SK-N-SH (cell line): ENCODE measurements at regions not wholly inside any gene's neighbourhood (a gene's known extent, or its start where the extent isn't known, plus 50 kb on each side); places are given as distances from the start of the nearest gene placed in this dataset.

ENCODE experiments used
- CTCF ChIA-PET: fragments of 300-600, 350-600 bp; formaldehyde crosslinking; extraction: SDS; loops from one replicate; lab custom pipeline; 2021; lab: Yijun Ruan, JAX
- POLR2A ChIA-PET: fragments of 350-600 bp; sonication (Branson Sonifier 250); formaldehyde crosslinking; extraction: SDS; loops from one replicate; lab custom pipeline; 2020; ENCODE audit warnings: antibody characterized with exemption, inconsistent platforms; lab: Yijun Ruan, JAX
- DNase-seq: peaks from one replicate; pipeline ENCODE4 v3.0.0; 2012
- H2AFZ ChIP-seq: fragments of 200-600 bp; sonication (generic); 2 replicates; pipeline ENCODE4 v1.8.1; 2016; ENCODE audit warnings: antibody characterized with exemption, mild to moderate bottlenecking, low read depth
- H3F3A ChIP-seq: fragments of 200-600 bp; sonication (generic); replicated peaks from 2 replicates; pipeline ENCODE3; 2016; ENCODE audit warnings: antibody characterized with exemption, mild to moderate bottlenecking; ENCODE audit not compliant: insufficient read depth
- H3K27ac ChIP-seq, 2 experiments: fragments of 200-500 bp in 1 of 2; fragments of 200-600 bp in 1 of 2; sonication (Bioruptor generic) in 1 of 2; sonication (generic), shearing (Covaris generic) in 1 of 2; 2 replicates each; pipeline versions ENCODE4 v1.5.1 to v1.6.1; 2014 to 2016; ENCODE audit warnings: low read depth in 2 of 2, inconsistent platforms in 1 of 2, low read length in 1 of 2, mild to moderate bottlenecking in 1 of 2, mixed read lengths in 1 of 2
- H3K27me3 ChIP-seq: fragments of 200-600 bp; sonication (generic), shearing (Covaris generic); 2 replicates; pipeline ENCODE4 v1.6.1; 2016; ENCODE audit warnings: mixed run types; ENCODE audit not compliant: insufficient read depth
- H3K36me3 ChIP-seq, 2 experiments: fragments of 200-500 bp in 1 of 2; fragments of 200-600 bp in 1 of 2; sonication (Bioruptor generic) in 1 of 2; sonication (generic) in 1 of 2; replicated peaks in 1 of 2; 2 replicates each; pipeline versions ENCODE3 to v1.5.1; 2014 to 2016; ENCODE audit warnings: low read length in 1 of 2, mild to moderate bottlenecking in 1 of 2; ENCODE audit not compliant: insufficient read depth in 2 of 2, control insufficient read depth in 1 of 2
- H3K4me1 ChIP-seq, 2 experiments: fragments of 200-500 bp in 1 of 2; fragments of 200-600 bp in 1 of 2; sonication (Bioruptor generic) in 1 of 2; sonication (generic), shearing (Covaris generic) in 1 of 2; 2 replicates each; pipeline versions ENCODE4 v1.5.1 to v1.6.1; 2014 to 2016; ENCODE audit warnings: low read depth in 1 of 2, low read length in 1 of 2, mixed run types in 1 of 2; ENCODE audit not compliant: insufficient read depth in 2 of 2, control insufficient read depth in 1 of 2
- H3K4me2 ChIP-seq: fragments of 200-600 bp; sonication (generic), shearing (Covaris generic); 2 replicates; pipeline ENCODE4 v1.6.1; 2017; ENCODE audit warnings: mixed run types
- H3K4me3 ChIP-seq, 2 experiments: fragments of 200-500 bp in 1 of 2; fragments of 200-600 bp in 1 of 2; sonication (Bioruptor generic) in 1 of 2; sonication (generic), shearing (Covaris generic) in 1 of 2; 2 replicates each; pipeline versions ENCODE4 v1.5.1 to v1.8.1; 2014 to 2016; ENCODE audit warnings: low read depth in 2 of 2, inconsistent platforms in 1 of 2, low read length in 1 of 2, mild to moderate bottlenecking in 1 of 2, mixed read lengths in 1 of 2, moderate library complexity in 1 of 2
- H3K79me2 ChIP-seq: fragments of 200-600 bp; sonication (generic); 2 replicates; pipeline ENCODE4 v1.8.1; 2017; ENCODE audit warnings: mild to moderate bottlenecking; ENCODE audit not compliant: insufficient read depth
- H3K9ac ChIP-seq: fragments of 200-600 bp; sonication (generic); 2 replicates; pipeline ENCODE4 v1.6.1; 2017; ENCODE audit warnings: mixed run types
- H3K9me2 ChIP-seq: fragments of 200-600 bp; sonication (generic); 2 replicates; pipeline ENCODE4 v1.6.1; 2017; ENCODE audit warnings: mixed run types
- H3K9me3 ChIP-seq: fragments of 200-600 bp; sonication (generic); 2 replicates; pipeline ENCODE4 v1.6.1; 2017; ENCODE audit warnings: mixed run types, mild to moderate bottlenecking, moderate library complexity
- H4K20me1 ChIP-seq: fragments of 200-600 bp; sonication (generic); 2 replicates; pipeline ENCODE4 v1.6.1; 2017; ENCODE audit warnings: mild to moderate bottlenecking, mixed run types; ENCODE audit not compliant: insufficient read depth
- CHD2 ChIP-seq: fragments of 150-350 bp; IDR thresholded peaks from 2 replicates; pipeline ENCODE4 v1.6.1; 2018; ENCODE audit warnings: low read length; ENCODE audit not compliant: partially characterized antibody
- ELF1 ChIP-seq: IDR thresholded peaks from 2 replicates; pipeline ENCODE4 v1.4.0; 2012
- FOSL2 ChIP-seq: IDR thresholded peaks from 2 replicates; pipeline ENCODE4 v1.4.0; 2012; ENCODE audit warnings: low read depth, mild to moderate bottlenecking, moderate library complexity, borderline replicate concordance
- GATA2 ChIP-seq: sonication (generic); formaldehyde crosslinking; IDR thresholded peaks from 2 replicates; pipeline ENCODE4 v1.5.0; 2020; ENCODE audit warnings: mild to moderate bottlenecking, missing genetic modification reagents
- JUND ChIP-seq: IDR thresholded peaks from 2 replicates; pipeline ENCODE4 v1.4.0; 2012
- NFIC ChIP-seq: IDR thresholded peaks from 2 replicates; pipeline ENCODE4 v1.4.0; 2012; ENCODE audit warnings: borderline replicate concordance
- NRF1 ChIP-seq: IDR thresholded peaks from 2 replicates; pipeline ENCODE4 v1.6.1; 2012; ENCODE audit warnings: low read depth, mild to moderate bottlenecking, low read length
- POLR2AphosphoS5 ChIP-seq: IDR thresholded peaks from 2 replicates; pipeline ENCODE4 v1.6.1; 2012; ENCODE audit warnings: low read depth, low read length
- RCOR1 ChIP-seq: fragments of 150-350 bp; IDR thresholded peaks from 2 replicates; pipeline ENCODE4 v1.6.1; 2017; ENCODE audit warnings: antibody characterized with exemption, low read length
- SIN3A ChIP-seq: IDR thresholded peaks from 2 replicates; pipeline ENCODE4 v1.6.1; 2012; ENCODE audit warnings: low read depth, mild to moderate bottlenecking, low read length, moderate library complexity, borderline replicate concordance
- TAF1 ChIP-seq: IDR thresholded peaks from 2 replicates; pipeline ENCODE4 v1.6.1; 2012; ENCODE audit warnings: low read depth, mild to moderate bottlenecking, low read length, moderate library complexity, borderline replicate concordance
- ZBTB33 ChIP-seq: IDR thresholded peaks from 2 replicates; pipeline ENCODE4 v1.4.0; 2012; ENCODE audit warnings: low read depth, borderline replicate concordance
- WGBS: methylation state at CpG from one replicate; pipeline ENCODE4 v1.1.6; 2017; ENCODE audit warnings: low lambda C conversion rate; 5-methylcytosine and 5-hydroxymethylcytosine counted together
- TF ChIP-seq, protein P1 (sequence below): IDR thresholded peaks from 2 replicates; pipeline ENCODE4 v1.4.0; 2012; ENCODE audit warnings: low read depth
- TF ChIP-seq, protein P2 (sequence below): IDR thresholded peaks from 2 replicates; pipeline ENCODE4 v1.6.1; 2012; ENCODE audit warnings: mild to moderate bottlenecking, low read depth, low read length, moderate library complexity

DNA sequence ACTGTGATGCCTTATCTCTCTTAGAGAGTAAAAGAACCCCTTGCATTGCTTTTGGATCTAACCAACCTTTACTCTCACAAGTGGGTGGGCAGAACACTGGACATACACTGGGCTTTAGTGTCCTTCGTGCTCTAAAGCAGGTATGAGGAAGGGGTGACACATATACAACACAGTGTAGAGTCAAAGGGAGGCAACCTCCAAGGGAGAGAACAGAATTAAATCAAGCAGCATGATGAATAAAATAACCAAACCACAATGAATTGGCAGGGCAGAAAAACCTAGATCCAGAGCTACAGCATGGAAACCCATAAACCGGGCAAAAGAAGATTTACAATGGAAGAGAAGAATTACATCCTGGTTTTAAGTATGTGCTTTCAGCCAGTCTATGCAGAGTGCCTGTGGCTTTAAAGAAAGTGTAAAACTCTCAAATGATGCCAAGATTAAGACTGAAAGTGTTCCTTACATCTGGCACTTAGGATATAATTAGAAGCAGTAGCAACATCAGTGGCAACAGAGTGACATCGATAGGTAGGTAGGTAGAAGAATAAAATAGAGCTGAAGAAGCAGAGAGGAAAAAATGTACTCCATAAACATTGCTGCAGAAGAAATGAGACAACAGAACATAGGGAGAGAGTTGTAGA is 191.7 kb upstream of the ZC3H15 start:
- ChIA-PET CTCF (no interaction called here), POLR2A (no interaction called here)
- H3K27me3 ChIP-seq, result no peaks in the 10 kb centered on the region
- no peaks in the 10 kb centered on the region for H3K79me2 ChIP-seq
- no peaks in the 10 kb centered on the region for H3K9me2 ChIP-seq
- no peak overlapping the region for H3K4me3 ChIP-seq
- H3K4me1 ChIP-seq, result no peaks in the 10 kb centered on the region
- TF ChIP-seq SIN3A (no peak), GATA2 (CRISPR knock-in tag) (no peak), ZBTB33 (no peak)
- WGBS, result 76% methylated on average over 3 of the region's 3 CpGs
- DNase-seq, result no peak
- no peak overlapping the region for H3K9ac ChIP-seq
- H4K20me1 ChIP-seq, result no peaks in the 10 kb centered on the region
- H3K27ac ChIP-seq, result no peak overlapping the region
- no peak overlapping the region for H2AFZ ChIP-seq
- H3K4me2 ChIP-seq, result no peak overlapping the region
- H3K9me3 ChIP-seq, result 0 out of 2 replicates have a peak, but pooled peaks cover 3% of the 10 kb centered on the region
- no peaks in the 10 kb centered on the region for H3F3A ChIP-seq
- no peaks in the 10 kb centered on the region for H3K36me3 ChIP-seq

DNA sequence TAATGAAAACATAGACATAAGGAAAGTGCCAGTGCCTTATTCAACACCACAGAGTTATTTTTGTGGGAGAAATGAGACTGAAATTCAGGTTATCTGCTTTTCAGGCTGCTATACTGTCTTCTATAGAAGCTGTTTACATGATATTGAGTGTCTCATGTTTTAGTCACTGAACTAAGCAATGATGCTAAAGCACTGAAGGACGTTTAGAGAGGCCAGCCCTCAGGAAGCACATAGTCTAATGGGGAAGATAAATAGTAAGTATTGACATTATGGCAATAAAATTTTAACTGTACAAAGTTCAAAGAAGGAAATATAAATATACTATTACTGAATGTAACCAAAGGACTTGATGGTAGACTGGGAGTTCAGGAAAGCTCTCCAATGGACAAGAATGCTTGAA is 186.4 kb upstream of the ZC3H15 start:
- H3K27ac ChIP-seq, result no peak overlapping the region
- H3K79me2 ChIP-seq, result no peaks in the 10 kb centered on the region
- CTCF ChIA-PET, result interaction anchor here (1.2 to 1.4 kb wide), 2 partner anchors 11 to 35 kb away, joined by 3 read pairs; no protein-coding TSS in a partner anchor
- H3K9me2 ChIP-seq, result no peaks in the 10 kb centered on the region
- TF ChIP-seq POLR2AphosphoS5, result no peak
- TF ChIP-seq NFIC, result no peak
- TF ChIP-seq CHD2, result no peak
- TF ChIP-seq JUND, result no peak
- TF ChIP-seq RCOR1, result no peak
- no peak for TF ChIP-seq ELF1
- no peak for TF ChIP-seq FOSL2
- TF ChIP-seq, protein P1, sequence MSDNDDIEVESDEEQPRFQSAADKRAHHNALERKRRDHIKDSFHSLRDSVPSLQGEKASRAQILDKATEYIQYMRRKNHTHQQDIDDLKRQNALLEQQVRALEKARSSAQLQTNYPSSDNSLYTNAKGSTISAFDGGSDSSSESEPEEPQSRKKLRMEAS, result no peak
- no peak for TF ChIP-seq TAF1
- TF ChIP-seq, protein P2, sequence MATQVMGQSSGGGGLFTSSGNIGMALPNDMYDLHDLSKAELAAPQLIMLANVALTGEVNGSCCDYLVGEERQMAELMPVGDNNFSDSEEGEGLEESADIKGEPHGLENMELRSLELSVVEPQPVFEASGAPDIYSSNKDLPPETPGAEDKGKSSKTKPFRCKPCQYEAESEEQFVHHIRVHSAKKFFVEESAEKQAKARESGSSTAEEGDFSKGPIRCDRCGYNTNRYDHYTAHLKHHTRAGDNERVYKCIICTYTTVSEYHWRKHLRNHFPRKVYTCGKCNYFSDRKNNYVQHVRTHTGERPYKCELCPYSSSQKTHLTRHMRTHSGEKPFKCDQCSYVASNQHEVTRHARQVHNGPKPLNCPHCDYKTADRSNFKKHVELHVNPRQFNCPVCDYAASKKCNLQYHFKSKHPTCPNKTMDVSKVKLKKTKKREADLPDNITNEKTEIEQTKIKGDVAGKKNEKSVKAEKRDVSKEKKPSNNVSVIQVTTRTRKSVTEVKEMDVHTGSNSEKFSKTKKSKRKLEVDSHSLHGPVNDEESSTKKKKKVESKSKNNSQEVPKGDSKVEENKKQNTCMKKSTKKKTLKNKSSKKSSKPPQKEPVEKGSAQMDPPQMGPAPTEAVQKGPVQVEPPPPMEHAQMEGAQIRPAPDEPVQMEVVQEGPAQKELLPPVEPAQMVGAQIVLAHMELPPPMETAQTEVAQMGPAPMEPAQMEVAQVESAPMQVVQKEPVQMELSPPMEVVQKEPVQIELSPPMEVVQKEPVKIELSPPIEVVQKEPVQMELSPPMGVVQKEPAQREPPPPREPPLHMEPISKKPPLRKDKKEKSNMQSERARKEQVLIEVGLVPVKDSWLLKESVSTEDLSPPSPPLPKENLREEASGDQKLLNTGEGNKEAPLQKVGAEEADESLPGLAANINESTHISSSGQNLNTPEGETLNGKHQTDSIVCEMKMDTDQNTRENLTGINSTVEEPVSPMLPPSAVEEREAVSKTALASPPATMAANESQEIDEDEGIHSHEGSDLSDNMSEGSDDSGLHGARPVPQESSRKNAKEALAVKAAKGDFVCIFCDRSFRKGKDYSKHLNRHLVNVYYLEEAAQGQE, result no peak
- no peak for TF ChIP-seq NRF1
- no peaks in the 10 kb centered on the region for H4K20me1 ChIP-seq
- H3K9me3 ChIP-seq, result no peaks in the 10 kb centered on the region
- no peak overlapping the region for H3K4me2 ChIP-seq
- no peaks in the 10 kb centered on the region for H3K27me3 ChIP-seq
- no peak overlapping the region for H2AFZ ChIP-seq
- no peak for DNase-seq
- no peaks in the 10 kb centered on the region for H3K36me3 ChIP-seq
- POLR2A ChIA-PET, result no interaction called here
- H3K4me3 ChIP-seq, result no peak overlapping the region
- H3K9ac ChIP-seq, result no peak overlapping the region
- 16% methylated on average over 1 of the region's 1 CpG for WGBS
- H3K4me1 ChIP-seq, result no peaks in the 10 kb centered on the region
- H3F3A ChIP-seq, result no peaks in the 10 kb centered on the region
